HG03064 (cell line): ENCODE measurements at regions not wholly inside any gene's neighbourhood (a gene's known extent, or its start where the extent isn't known, plus 50 kb on each side); places are given as distances from the start of the nearest gene placed in this dataset.

Experiments
- ATAC-seq: cut with Tn5 transposase; IDR thresholded peaks from one replicate; pipeline ENCODE4 v1.9.1; 2021; ENCODE audit warnings: low read depth; ENCODE audit not compliant: unreplicated experiment

DNA sequence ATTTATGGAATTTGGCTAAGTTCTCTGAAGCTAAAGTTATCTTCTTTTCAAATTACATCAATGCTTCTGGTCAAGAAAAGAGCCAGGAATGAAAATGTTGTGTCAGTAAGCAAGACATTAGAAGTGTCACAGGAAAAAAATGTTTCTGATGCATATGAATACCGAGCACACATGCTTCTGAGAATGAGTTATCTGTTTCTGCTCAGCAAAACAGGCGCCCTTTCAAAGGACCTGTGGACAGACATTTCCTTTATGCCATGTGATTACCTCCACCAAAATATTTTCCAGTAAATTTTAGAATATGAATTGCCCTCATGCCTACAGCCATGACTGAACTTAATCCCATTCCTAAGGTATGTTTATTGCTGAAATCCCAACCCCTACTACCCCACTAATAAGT is 55.4 kb upstream of the RNF180 start:
- no peak for ATAC-seq

DNA sequence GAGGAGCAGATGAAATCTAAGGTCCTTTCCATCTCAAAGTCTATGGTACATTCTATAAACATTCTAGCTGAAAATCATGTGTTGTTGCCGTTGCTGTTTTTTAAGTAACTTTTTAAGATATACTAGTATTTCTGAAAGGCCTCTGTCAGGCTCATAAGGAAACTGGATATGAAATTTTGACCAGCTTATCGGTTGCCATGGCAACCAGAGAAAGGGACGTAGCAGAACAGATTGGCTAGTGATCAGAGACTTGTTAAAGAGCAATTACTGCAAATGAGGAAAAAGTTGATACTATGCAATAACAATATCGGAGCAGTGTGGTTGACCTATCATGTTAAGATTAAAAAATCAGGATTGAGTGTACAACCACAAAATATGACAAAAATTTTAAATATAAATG is 57.0 kb upstream of the RNF180 start:
- no peak for ATAC-seq

DNA sequence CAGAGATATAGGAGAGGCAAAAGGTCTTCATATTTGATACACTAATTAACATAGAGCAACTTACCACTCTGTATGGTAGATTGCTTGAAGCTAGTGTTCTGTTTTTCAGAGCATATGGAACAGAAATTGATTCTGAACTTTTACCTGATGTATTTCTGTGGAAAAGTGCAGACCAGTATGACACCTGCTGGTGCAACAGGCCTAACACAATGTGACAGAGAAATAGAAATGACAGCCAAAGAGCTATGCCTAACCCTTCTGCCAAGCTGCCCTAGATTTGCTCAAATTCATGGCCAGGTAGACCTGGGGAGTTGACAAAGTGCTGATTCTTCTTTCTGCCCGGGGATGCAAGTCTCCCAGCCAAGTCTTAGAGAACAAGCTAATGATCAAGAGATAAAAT is 65.4 kb upstream of the RNF180 start:
- ATAC-seq = no peak

DNA sequence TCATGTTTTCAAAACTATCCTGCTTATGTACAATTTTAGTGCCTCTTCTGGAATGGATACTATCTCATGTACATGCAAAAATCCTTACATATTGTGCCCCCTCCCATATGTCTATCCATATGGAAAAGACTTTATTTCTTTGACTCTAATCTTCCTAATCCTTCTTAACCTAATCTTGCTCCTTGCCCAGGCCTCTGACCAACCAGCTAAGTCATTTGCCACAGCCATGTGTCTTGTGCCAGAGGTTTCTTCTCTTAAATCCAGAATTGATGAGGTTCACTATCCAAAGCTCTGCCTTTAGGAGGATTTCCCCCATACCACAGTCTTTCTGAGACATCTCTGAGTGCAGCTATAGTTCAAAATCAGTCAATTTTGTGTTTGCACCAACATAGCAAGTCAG is 68.9 kb upstream of the RNF180 start:
- ATAC-seq = no peak

DNA sequence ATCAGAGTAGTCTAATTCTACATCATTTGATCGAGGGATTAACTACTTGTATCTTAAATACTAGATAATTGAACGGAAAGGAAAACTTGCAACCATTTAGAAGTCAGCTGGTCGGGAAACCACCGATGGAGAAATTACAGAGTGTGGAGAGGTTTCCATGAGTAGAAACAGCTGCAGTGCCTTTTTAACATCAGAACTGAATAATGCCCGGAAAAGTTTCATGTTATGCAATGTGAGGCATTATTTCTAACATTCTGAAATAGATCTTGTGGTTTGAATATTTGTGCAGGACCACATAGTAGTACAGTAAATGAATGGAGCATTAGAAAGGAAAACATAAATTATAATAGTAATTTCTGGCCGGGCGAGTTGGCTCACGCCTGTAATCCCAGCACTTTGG is 88.1 kb upstream of the RNF180 start:
- no peak for ATAC-seq

DNA sequence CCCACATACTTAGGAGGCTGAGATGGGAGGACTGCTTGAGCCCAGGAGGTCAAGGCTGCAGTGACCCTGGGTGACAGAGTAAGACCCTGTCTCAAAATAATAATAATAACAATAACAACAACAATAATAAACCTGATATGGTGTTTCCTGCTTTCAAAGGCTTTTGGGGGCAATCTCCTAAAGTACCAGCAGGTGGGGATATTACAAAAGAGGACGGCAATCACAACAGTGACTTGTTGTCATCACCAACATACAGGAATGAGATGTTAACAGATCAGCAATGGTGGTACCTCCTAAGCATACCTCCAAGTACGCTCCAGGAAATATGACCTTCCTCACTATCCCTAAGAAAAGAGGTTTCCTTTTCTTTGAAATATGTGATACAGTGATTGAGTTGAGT is 91.1 kb upstream of the RNF180 start:
- peak; percentile 62 for ATAC-seq

DNA sequence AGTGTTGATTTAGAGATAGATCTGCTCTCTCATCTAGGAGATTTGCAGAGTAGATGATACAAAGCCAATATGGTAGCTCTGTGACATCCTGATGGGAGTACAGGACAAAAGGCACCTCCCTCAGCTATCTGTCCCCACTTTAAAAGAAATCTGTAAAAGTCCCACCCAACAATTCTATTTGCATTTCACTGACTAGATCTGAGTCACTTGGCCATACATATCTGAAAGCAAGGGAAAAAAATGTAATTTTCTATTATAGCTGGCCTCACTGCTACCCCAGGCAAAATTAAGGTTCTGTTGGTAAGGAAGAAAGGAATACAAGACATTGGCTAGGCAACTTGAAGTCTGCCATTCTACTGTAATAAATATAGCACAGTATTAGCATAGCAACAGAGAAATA is 96.2 kb upstream of the RNF180 start:
- no peak for ATAC-seq

DNA sequence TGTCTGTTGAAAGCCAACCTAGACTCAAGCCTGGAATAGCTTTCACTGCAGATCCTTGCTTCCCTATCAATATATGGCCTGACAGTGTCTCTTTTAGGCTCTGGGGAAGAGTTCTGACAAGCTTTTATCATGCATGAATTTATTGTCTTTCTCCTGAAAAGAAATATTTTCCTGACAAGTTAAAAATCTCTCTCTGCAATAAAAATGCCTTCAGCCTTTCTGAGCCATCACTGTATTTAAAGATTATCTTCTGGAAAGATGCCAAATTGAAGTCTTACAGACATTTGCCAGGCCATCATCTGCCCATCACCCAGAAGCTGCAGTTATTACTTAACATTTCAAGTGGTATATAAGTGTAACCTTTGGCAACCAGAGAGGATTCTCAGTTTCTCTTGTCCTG is 88.1 kb upstream of the HTR1A start:
- ATAC-seq = no peak

DNA sequence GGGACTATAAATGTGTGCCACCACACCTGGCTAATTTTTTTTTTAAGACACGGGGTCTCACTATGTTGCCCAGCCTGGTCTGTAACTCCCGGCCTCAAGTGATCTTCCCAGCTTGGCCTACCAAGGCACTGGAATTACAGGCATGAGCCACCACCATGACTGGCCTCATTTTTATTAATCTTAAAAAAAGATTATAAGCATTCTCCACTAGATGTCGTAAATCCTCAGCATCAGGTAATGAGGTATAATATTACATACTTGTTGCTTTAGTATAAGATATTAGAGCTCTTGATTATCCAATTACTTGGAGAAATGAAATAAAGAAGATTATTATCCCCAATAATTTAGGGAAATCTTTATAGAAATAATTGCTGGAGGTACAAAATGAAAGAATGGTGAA is 78.2 kb upstream of the HTR1A start:
- no peak for ATAC-seq

DNA sequence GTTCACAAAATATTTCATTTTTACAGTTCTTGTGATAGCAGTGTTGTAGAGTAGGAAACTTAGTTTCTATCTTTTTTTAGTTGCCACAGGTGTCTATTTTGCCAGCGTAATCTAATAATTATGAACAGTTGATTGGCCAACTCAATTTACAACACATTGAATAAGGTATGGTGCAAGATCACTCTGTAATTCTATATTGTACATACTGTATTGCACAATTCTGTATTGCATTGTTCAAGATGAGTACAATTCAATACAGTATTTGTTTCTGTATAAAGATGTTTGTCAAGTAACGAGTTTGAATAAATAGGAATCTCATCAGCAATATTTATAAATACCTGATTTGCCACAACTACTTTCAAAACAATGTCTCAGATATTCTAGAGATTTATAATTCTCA is 64.2 kb upstream of the HTR1A start:
- ATAC-seq = no peak

DNA sequence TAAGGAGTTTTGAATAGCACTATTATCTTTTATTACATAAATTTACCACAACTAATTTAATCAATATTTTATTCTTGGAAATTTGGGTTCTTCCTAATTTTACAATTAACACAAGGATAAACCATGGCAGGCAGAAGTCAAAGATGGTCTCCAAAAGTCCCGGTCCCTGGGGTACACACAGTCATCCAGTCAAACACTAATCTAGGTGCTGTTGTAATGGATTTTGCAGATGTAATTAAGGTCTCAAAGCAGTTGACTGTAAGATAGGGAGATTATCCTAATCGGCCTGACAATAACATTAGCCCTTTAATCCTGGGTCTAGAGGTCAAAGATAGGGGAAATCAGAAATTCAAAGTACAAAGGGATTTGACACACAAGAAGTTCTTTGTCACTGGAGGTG is 57.5 kb upstream of the HTR1A start:
- no peak for ATAC-seq

DNA sequence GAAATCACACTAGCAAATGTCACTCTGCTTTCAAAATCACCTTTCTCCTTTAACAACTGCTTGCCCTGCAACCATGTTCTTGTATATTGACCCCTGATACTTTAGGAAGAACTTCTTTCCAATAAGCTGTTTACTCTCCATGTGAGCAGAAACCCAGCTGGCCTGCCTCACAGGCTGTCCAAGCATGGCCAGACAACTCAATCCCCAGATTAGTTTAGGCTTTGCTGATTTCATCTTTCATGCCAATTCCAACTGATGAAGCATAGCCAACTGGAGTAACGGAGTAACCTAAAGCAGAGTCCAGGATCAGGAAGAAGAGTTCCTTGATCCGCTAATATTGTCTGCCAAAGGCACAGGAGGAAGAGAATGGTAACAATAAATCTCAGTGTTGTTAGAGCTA is 56.7 kb upstream of the HTR1A start:
- ATAC-seq = no peak

DNA sequence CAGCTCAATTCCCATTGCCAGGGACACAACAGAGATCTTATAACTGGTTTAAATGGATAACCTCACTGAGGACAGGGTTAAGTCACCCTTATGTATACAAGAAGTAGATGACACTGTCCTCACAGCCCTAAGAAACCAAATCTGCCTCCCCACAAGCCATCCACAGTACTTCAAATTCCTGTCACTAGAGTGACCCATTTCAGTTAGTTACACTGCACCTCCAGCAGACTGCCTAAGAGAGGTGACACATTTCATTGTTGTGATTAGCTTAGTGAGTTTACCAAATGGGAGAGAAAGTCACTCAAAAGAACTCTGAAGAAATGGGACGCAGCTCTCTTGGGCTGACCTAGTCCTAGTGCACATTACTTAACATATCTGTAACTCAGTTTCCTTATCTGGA is 53.6 kb upstream of the HTR1A start:
- no peak for ATAC-seq
